ENCODE measurements at regions not wholly inside any gene's neighbourhood (a gene's known extent, or its start where the extent isn't known, plus 50 kb on each side); places are given as distances from the start of the nearest gene placed in this dataset.

- intact Hi-C loops (cut with DNase I): no loop called here
- Histone ChIP-seq H3K27ac (peak overlapping the region in 1 of 2 donors; percentile 61), H3K4me1 (replicated peaks) (peaks cover 5% of the 10 kb centered on the region), H3K4me3 (no peak overlapping the region), H3K36me3 (no peaks in the 10 kb centered on the region), H3K9me3 (no peaks in the 10 kb centered on the region), H3K27me3 (replicated peaks; ENCODE audit: insufficient read depth) (no peaks in the 10 kb centered on the region)
- 74% methylated on average over 3 of the region's 3 CpGs for WGBS
- no peak for TF ChIP-seq POLR2A (IDR thresholded peaks at IDR 0.05)
- TF ChIP-seq POLR2AphosphoS5 (IDR thresholded peaks at IDR 0.05): no peak
- no peak for TF ChIP-seq CTCF (IDR thresholded peaks at IDR 0.05)
- no peak for DNase-seq (ENCODE audit: low spot score)
Observed at GRCh38 chr14:71236487-71236886, 329.2 kb downstream of the PCNX1 start.

DNA sequence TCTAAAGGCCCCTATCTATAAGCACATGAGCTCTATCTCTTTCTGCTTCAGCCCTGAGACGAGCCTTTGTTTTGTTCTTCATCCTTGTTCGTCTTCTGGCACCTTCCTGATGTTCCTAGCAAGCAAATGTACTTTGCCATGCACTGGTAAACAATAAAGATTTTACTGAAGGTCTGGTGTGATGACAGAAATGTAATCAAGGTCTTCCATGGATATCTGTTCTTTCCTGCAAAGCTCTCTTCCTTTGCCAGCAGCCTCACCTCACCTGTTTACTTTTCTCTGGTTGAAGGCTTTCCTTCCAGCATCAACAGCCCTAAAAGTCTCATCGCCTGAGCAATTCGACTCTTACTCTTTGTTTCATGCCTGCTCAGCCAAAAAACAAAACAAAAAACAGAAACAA, 330.3 kb downstream of the PCNX1 start:
- peaks cover 5% of the 10 kb centered on the region for H3K4me1 ChIP-seq (replicated peaks)
- H3K9me3 ChIP-seq: no peaks in the 10 kb centered on the region
- H3K4me3 ChIP-seq: no peak overlapping the region
- no peaks in the 10 kb centered on the region for H3K27me3 ChIP-seq (replicated peaks; ENCODE audit: insufficient read depth)
- TF ChIP-seq POLR2AphosphoS5 (IDR thresholded peaks at IDR 0.05) (peak; percentile 96), CTCF (IDR thresholded peaks at IDR 0.05) (no peak)
- peak; percentile 71 for DNase-seq (ENCODE audit: low spot score)
- H3K27ac ChIP-seq: peak overlapping the region; percentile 49 to 61
- intact Hi-C loops (cut with DNase I): no loop called here
- 41% methylated on average over 4 of the region's 4 CpGs for WGBS
- no peaks in the 10 kb centered on the region for H3K36me3 ChIP-seq

DNA sequence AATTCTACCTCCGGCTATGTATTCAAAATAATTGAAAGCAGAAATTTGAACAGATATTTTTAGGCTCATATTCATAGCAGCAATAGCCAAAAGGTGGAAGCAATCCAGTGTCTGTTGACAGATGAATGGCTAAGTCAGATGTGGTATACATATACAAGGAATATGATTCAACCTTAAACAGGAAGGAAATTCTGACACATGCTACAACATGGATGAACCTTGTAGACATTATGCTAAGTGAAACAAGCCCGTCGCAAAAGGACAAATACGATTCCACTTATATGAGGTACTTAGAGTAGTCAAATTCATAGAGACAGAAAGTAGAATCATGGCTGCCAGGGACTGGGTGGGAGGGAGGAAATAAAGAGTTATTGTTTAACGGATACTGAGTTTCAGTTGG, 331.6 kb downstream of the PCNX1 start:
- TF ChIP-seq POLR2AphosphoS5 (IDR thresholded peaks at IDR 0.05) (no peak), CTCF (IDR thresholded peaks at IDR 0.05) (no peak), POLR2A (IDR thresholded peaks at IDR 0.05) (no peak)
- Histone ChIP-seq H3K27ac (no peak overlapping the region), H3K27me3 (replicated peaks; ENCODE audit: insufficient read depth) (no peaks in the 10 kb centered on the region), H3K4me1 (replicated peaks) (peaks cover 5% of the 10 kb centered on the region), H3K4me3 (no peak overlapping the region), H3K9me3 (no peaks in the 10 kb centered on the region), H3K36me3 (no peaks in the 10 kb centered on the region)
- no peak for DNase-seq (ENCODE audit: low spot score)
- WGBS: 87% methylated on average over 5 of the region's 5 CpGs
- intact Hi-C loops (cut with DNase I): no loop called here

DNA sequence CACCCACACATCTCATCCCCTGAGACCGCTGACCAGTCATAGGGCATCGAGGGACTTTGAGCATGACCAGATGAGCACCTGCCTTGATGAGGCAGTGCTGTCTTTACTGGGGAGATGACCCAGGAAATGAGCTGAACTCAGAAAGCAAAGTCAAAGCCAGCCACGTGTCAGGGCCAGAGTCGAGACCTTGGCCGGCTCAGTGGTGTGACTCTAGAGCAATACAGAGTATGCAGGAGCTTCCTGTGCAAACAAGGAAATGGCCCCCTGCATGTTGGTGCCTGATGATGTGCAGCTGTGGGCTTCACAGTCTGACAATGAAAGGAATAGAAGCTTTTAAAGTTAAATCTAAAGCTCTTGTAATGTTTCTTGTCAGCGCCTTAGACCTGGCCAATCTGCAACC, 332.9 kb downstream of the PCNX1 start:
- intact Hi-C loops (cut with DNase I): no loop called here
- H3K4me1 ChIP-seq (replicated peaks): peaks cover 5% of the 10 kb centered on the region
- WGBS: 52% methylated on average over 6 of the region's 6 CpGs
- no peaks in the 10 kb centered on the region for H3K9me3 ChIP-seq
- no peak for DNase-seq (ENCODE audit: low spot score)
- H3K27ac ChIP-seq: no peak overlapping the region
- no peaks in the 10 kb centered on the region for H3K36me3 ChIP-seq
- TF ChIP-seq CTCF (IDR thresholded peaks at IDR 0.05) (no peak), POLR2AphosphoS5 (IDR thresholded peaks at IDR 0.05) (no peak), POLR2A (IDR thresholded peaks at IDR 0.05) (no peak)
- H3K27me3 ChIP-seq (replicated peaks; ENCODE audit: insufficient read depth): no peaks in the 10 kb centered on the region
- H3K4me3 ChIP-seq: no peak overlapping the region

GRCh38 chr14:71240866-71241520, 333.7 kb downstream of the PCNX1 start:
- TF ChIP-seq CTCF (IDR thresholded peaks at IDR 0.05): no peak
- Histone ChIP-seq H3K4me3 (no peak overlapping the region), H3K36me3 (no peaks in the 10 kb centered on the region), H3K27ac (no peak overlapping the region), H3K9me3 (no peaks in the 10 kb centered on the region), H3K4me1 (replicated peaks) (peaks cover 5% of the 10 kb centered on the region), H3K27me3 (replicated peaks; ENCODE audit: insufficient read depth) (no peaks in the 10 kb centered on the region)
- intact Hi-C loops (cut with DNase I): no loop called here
- DNase-seq (ENCODE audit: low spot score): no peak

Measured in prostate gland (tissue), 2 donors.